GM19351 (cell line): ENCODE measurements at regions not wholly inside any gene's neighbourhood (a gene's known extent, or its start where the extent isn't known, plus 50 kb on each side); places are given as distances from the start of the nearest gene placed in this dataset.

Experiments used
- ATAC-seq: cut with Tn5 transposase; IDR thresholded peaks from one replicate; pipeline ENCODE4 v1.9.1; 2021; ENCODE audit warnings: mild to moderate bottlenecking, moderate library complexity; ENCODE audit not compliant: unreplicated experiment

DNA sequence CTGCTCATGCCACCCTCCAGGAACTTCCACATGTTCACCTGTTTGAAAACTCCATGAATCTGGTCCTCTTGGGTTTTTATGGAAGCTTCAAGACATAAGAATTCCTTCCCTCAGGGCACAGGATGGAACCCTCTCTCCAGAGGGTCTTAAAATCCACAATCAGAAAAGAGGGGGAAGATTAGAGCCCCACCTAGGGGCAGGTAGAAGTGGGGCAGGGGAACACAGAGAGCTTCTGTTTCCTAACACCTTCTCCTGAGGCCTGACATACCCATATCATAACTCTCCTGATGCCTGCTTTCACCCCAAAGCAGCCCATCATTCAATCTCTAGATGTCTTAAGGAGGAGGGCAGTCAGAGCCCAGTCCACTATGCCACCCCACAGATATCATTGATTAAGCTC, 1087.7 kb upstream of the ARRDC3 start:
- no peak for ATAC-seq

DNA sequence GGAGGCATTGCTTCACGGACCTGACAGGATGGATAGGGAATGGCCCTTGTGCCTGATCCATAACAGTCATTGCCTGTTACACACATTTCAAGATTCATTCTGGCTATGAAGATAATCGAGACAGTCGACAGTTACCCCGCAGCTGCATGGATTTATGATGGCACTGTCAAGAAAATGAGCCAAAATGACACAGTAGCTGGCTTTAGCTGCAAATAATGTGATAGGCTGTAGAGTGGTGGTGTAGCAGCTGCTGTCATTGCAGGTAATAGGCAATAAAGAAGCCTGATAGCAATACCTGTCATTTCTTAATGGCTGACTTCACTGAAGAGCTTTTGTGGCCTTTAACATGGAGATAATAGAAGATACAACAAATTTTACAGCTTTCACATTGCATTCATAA, 1085.2 kb upstream of the ARRDC3 start:
- ATAC-seq, result no peak

DNA sequence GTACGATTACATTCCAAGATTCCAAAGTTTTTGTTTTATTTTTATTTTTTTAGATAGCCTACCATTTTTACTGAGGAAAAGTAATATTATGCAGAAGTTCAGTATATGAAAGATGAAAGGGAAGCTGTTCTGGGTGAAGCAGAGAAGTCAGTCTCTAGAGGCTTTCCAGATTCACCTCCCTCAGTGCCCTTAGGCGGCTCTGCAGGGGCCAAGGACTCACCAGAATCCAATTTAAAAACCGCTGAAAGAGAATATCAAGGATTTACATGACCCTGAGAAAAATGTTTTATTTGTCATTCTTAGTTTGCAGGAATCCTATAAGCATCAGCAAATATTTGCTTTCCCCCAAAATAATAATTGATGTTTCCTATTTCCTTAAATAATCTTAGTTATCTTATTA, 1084.6 kb upstream of the ARRDC3 start:
- ATAC-seq, result no peak

DNA sequence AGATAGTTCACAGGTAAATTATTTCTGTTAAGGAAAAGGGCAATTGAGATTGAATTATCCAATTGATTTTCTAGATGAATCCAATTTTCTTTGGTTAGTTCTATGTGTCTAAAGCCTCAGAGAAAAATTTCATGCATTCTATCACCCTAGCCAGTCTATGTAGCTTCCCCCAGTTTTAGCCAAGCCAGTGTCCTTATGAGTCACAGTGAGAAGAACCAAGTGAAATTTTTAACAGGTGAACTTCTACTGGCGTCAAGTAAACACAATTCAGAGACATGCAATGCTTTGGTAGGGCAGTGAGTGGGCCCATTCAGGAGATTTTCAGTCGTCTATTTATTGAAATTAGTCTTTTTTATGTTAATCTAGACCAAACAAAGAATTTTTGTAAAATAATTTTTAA, 1077.4 kb upstream of the ARRDC3 start:
- peak; percentile 66 for ATAC-seq

DNA sequence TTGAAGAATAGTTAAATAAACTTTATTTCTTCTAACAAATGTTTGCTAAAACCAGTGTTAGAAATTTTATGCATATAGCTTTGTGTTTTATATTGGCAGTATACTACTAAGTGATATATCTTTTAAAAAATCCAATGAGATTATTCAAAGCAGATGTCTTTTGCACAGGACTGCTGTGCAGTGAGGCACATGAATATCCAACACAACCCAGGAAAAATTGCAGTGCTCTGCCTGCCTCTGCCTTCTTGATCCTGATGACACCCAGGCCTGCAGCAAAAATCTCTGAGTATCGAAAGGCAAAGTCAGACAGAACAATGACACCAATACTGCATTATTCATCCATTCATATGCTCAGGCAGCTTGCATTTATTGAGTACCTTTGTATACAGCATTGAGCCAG, 1076.5 kb upstream of the ARRDC3 start:
- no peak for ATAC-seq

DNA sequence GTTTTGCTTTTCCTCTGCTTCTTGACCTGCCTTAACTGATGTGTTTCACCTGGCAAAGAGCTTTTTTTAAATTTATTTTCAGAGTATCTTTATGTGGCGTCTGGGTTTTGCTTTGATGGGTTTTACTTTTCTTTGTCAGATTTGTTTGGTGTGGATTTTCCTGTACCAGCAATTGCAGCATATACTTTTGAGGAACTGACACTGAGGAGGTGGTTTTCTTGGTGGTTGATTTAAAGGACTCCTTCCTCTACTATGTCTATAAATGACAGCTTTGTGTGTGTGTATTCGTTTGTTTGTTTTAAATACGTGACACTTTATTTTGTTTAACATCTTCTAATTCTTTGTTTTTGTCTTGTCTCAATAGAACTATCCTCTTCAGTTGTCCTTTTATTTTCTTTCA, 1071.9 kb upstream of the ARRDC3 start:
- peak; percentile 99 for ATAC-seq

DNA sequence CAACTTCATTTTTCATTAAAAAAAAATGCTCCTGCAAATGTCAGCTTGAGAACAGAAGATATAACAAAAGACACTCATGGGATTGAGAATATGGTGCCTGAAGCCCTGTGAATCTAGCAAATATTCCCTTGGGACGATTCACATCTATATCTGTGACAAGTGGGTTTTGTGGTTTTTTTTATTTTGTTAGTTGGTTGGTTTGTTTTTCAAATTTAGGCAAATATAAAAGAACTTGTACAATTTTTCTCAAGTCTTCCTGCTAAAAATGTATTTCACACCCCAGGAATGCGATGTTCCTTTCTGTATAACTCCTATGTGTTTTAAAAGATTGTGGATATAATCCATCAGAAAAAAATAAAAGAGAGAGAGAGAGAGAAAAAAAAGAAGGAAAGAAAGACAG, 1061.8 kb upstream of the ARRDC3 start:
- ATAC-seq, result no peak

DNA sequence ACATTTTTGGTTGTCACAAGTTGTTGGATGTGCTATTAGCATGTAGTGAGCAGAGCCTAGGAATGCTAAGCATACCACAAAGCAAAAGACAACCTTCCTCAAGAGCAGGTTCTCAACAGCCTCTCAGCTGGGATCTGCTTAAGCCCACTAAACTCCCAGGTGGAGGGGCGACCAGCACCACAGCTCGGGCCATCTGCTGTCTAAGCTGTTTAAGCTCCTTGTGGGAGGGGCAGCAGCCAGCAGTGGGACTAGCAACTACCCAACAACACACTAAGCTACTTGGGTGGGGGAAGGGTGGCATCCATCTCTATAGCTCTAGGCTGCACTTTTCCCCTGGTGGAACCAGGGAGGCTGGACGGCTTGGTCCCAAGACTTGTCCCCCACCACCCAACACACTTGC, 1052.7 kb upstream of the ARRDC3 start:
- ATAC-seq, result no peak

DNA sequence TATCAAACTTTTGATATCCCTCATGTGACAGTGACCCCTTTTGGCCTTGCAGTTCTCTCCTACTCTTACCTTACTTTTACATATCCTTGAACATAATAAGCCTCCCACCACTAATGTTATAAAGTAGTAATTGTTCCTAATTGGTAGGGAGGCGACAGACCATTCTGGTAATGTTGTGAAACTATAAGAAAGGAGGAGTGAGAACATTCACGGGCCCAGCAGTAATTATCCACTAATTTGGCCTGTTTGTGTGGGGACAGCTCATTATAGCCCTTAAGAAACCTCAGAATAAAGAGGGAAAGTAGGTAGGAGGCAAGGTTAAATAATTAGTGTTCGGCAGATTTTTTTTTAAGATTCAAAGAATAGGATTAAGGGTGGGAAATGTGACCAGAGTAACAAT, 1046.5 kb upstream of the ARRDC3 start:
- ATAC-seq, result no peak

DNA sequence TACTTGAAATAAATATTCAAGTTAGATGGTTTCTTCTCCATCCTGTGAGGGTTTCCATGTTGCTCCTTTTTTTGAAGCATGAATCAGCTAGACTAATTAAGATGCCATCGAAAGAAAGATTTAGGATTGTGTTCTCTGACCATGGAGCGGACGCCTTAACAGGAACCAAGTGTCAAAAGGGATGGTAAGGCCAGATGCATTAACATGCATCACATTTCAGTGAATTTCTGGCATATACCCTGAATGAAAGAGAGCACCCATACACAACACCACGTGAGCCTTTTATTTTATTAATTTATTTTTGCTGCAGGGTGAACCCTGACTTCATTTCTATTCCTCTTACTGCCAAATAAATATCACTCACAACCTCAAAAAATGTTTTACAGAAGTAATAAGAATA, 1045.3 kb upstream of the ARRDC3 start:
- no peak for ATAC-seq

DNA sequence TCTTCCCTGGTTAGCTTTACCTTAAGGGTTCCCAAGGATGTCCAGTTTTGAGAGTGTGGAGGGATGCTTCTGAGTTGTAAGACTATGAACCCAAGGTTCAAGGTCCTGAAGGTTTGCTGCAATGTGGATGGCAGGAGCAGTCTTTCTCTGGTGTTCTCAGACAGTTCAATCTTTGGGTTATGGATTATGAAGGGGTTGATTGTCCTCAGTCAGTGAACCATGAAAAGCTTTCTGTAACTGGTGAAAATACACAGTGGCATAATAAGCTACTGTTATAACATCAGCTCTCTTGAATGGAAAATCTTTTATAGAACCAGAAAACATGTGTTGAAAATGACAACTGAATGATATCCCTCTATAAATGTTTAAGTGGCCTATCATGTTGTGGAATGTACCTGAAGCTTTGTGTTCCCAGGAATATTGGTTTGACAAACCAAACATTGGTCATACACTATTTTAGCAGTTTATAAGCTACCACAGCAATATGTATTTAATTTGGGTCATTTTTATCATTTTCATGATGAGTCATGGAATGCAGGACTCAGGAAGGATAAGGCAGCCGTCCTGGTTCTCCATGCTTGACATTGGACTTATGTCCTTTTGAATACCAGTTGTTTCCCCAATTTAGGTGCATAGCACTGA, 1041.8 kb upstream of the ARRDC3 start:
- ATAC-seq, result no peak

DNA sequence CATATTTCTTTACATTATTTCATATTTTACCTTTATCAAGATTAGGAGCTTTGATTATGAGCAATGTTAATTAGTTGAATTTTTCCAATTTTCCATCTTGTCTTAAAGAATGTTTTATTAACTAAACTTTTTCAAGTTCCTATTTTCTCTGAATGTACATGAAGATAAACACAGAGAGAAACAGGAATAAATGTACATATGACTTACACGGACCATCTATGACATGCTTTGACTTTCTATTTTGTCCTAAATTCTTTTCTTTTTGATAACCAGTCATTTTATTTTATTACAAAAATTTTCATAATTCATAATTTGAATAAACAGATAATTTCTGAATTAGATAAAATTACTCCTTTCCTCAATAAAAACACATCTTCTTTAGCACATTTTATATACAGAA, 1038.8 kb upstream of the ARRDC3 start:
- ATAC-seq, result no peak

DNA sequence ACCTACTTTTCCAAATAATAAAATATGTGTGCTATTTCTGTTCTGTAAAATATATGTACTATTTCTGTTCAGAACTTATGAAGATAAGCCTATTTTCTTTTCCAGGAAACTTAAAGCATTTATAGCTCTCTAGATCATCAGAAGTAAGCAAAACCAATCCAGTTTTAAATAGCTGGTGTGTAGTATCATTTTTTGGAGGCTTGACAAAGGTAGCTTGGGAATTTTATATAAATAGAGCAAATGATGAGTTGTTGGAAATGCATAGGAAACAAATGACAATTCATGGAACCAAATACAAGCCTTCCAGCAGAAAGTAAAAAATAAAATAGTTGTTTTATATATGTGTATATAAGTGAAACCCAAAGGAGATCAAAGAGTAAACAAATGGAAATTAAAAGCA, 1038.1 kb upstream of the ARRDC3 start:
- no peak for ATAC-seq

DNA sequence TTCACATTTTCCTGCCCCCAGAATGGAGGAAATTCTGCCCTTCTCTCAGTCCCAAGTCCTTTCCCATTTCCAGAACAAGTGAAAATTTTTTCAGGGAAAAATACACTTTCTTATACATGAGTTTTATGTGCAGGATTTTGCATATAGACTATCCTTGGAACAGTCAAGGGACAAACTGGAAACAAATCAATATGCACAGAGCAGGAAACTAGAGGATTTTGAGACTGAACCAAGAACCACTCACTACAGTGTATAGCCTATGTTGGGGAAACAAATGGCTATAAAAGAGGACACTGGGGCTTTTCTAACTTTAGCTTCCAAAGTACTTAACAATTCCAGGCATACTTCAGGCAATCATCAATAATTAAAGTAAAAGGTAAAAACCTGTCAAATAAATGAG, 1036.1 kb upstream of the ARRDC3 start:
- no peak for ATAC-seq

DNA sequence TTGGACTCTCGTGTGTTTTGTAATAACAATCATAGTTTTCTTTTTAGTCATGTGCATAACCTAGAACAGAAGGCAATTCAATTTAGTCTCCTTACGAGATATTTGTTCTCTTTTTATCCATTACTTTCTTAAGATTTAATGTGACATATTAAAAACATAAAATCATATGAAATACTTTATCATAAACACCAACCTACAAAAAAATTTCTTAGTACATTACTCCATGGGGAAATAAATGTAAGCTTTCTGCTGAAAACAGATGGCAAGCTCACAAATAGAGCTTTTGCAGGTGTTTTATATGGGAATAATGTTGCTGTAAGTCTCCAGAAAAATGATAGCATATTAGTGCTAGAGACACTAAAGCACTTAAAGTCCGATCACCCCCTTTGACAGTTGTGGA, 1035.2 kb upstream of the ARRDC3 start:
- no peak for ATAC-seq

DNA sequence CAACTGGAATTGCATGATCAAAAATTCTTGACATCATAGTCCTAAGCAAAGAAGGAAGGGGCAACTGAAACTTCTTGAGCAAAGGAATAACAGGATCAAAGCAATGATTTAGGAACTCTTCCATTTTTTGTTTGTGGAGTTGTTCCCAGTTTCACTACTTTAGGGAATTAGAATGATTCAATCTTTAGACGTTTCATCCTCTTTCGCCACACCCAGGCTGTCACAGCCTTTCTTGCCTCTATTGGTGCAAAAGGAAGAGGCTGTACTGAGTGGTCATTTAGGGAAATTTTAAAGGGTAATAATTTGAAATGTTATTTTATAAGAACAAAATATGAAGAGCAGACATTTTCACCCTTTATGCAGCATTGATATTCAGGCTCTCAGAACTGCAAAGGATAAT, 1026.0 kb upstream of the ARRDC3 start:
- ATAC-seq, result no peak

DNA sequence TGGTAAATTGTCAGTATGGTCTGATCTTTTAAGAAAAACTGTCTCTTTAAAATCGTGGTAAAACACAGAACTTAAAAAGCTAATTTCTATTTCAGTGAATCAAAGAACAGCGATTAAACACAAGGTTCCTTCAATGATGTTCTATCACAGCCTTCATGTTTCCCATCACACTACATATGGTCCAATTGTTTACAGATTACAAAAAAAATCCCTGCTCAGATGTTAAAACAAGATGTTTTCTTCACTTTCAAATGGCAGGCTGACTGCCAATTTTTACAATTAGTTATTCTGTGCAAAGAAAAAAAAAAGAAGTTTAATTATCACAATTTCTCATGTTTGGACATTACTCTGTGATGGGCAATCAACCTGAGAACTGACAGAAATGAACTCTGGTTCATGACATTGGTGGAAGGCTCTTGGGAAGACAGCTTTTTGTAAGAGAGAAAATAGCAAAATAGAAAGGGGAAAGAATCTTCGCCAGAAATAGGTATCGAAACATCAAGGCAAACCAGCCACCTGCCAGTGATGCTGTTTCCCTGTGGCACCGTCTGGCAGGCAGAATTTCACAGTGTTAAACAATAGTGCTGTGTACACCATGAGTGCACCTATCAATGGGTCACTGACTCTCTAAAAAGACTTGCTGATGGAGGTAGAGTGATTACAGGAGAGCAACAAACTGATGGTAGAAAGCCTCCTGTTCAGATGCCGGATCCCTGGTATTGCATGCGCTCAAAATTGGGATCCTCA, 1020.0 kb upstream of the ARRDC3 start:
- ATAC-seq, result no peak

DNA sequence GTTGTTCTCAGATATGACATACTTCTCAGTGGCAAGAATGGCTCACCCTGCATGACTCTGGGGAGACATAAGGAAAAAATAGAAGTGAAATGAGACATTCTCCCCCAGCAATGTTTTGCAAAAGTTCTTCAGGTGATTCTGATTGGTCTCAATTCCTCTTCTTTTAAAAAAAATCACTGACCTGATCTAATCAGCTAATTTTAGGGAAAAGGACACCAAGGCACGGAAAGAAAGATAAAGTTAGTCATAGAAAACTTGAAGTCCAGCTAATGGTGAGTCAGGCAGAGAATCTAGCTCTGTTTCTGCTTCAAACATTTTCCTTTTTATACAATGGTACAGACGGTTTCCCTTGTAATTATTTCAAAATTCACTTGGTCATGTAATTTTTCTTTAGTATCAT, 1018.9 kb upstream of the ARRDC3 start:
- no peak for ATAC-seq

DNA sequence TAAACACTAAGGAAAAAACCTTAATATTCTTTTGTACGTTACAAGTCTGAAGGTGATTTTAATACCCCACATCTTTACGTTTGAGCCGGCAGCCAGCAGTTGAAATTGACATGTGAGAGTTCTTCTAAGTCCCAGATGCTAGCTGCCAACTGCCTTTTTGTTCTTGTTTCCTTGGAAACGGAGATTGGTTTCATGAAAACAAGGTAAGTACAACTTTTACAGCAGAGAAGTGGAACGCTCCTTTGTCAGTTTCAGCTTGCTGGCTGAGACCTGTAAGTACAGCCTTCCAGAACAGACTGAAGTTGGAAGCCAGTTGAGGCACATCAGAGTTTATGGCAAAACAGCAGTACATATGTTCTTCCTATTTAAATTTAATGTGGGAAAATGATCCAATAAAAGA, 1018.4 kb upstream of the ARRDC3 start:
- ATAC-seq, result no peak

DNA sequence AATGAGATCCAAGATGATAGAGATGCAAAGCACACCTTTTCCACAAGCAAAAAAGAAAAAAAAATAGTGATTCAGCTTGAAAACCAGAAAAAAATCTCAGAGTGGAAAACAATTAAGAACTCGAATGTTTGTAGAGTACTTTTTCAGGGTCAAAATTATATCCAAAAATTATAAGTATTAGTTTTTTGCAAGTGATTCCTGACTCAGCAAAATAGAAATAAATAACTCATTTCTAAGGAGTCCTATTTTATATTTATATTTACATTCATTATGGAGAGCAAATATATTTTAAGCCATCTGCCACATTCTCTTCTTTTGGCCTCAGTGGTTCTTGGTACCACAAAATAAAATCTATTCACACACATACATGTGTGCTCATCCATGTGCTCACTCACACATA, 1011.8 kb upstream of the ARRDC3 start:
- ATAC-seq, result no peak

DNA sequence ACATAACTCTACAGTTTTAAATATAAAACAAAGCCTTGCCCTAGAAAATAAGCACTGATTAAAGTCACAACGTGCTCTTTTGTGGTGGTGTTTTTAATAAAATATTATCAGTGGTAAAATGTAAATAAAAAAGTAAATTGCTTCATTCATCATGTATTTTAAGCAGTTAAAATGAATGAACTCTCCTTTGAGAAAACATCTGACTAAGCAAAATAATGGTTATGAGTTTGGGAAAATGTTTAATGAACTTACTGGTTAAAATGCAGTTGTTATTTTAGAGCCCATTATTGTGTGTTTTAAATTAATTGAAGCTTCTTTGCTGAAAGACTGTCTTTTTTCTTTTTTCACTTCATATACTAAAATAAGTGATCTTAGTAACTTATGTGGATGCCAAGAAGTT, 1007.5 kb upstream of the ARRDC3 start:
- ATAC-seq, result no peak

DNA sequence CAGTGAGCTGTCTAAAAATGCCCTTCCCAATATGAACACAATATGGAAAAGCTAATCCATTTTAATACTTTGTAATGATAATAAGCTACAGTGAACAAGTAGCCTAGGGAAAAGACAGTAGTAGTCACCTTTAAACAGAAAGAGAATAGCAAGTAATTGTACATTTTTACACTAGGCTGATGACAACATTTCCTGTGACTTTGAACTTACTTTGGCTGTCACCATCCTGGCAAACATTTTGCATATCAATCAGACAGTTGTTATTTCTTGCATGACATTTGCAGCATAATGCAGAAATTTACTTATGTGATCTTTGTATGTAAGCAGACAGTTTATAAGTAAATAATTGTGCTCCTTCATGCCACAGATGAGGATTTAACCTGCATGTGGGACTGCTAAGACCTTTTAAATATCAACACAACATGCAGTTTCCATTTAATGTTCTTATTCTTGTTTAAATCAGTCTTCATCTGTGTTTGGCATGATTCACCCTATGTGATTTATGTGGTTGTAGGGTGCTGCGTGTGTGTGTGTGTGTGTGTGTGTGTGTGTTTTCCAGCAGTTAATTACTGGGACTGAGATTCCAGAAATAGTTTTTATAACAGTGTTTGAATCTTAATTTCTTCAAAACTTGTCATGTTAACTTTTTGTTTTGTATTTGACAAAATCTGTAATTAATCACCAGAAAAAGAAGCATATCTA, 997.1 kb upstream of the ARRDC3 start:
- ATAC-seq, result no peak
